ENCODE measurements at regions not wholly inside any gene's neighbourhood (a gene's known extent, or its start where the extent isn't known, plus 50 kb on each side); places are given as distances from the start of the nearest gene placed in this dataset.
"Not testable (repeated sequence)": the region's sequence is repeated elsewhere in the genome, so short reads cannot be mapped to it uniquely, and the experiment has no call there.

DNA sequence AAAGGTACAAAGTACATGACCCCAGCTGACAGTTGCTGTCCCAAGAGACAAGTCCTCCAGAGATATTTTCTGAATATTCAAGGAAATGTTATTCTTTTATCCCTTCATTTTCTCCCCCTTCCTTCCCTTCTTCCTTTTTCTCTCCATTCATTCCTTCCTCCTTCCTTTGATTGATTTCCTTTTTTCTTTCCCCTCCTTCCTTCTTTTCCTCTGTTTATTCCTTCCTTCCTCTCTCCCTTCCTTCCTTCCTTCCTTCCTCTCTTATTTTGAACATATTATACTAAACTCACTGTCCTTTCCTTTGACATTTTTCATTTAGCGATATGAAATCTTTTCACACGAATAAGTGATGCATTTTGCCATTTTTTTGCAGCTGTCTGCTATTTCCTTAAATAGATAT lies 73.2 kb upstream of the HDDC2 start:
- Mint-ChIP-seq H3K4me3 (no peak overlapping the region), H3K9me3 (no peaks in the 10 kb centered on the region), H3K4me1 (peaks cover 26% of the 10 kb centered on the region), H3K36me3 (ENCODE audit: low read depth) (no peaks in the 10 kb centered on the region), H3K27ac (no peak overlapping the region), H3K27me3 (ENCODE audit: low read depth, poor library complexity) (peaks cover 2% of the 10 kb centered on the region)
- DNase-seq = no peak
- no peak for TF ChIP-seq CTCF (IDR thresholded peaks at IDR 0.05)

- peaks cover 2% of the 10 kb centered on the region for H3K27me3 Mint-ChIP-seq (ENCODE audit: low read depth, poor library complexity)
- H3K27ac Mint-ChIP-seq = no peak overlapping the region
- no peak for DNase-seq
- no peak overlapping the region for H3K4me3 Mint-ChIP-seq
- H3K9me3 Mint-ChIP-seq = no peaks in the 10 kb centered on the region
- H3K4me1 Mint-ChIP-seq = peaks cover 30% of the 10 kb centered on the region
- TF ChIP-seq CTCF (IDR thresholded peaks at IDR 0.05) = no peak
- H3K36me3 Mint-ChIP-seq (ENCODE audit: low read depth) = no peaks in the 10 kb centered on the region
These were observed 74.1 kb upstream of the HDDC2 start for GRCh38 chr6:125375821-125376220.

- H3K4me3 Mint-ChIP-seq = no peak overlapping the region
- H3K27ac Mint-ChIP-seq = peak overlapping the region; percentile 75
- DNase-seq = no peak
These were observed 75.9 kb upstream of the HDDC2 start for GRCh38 chr6:125377621-125378020.

DNA sequence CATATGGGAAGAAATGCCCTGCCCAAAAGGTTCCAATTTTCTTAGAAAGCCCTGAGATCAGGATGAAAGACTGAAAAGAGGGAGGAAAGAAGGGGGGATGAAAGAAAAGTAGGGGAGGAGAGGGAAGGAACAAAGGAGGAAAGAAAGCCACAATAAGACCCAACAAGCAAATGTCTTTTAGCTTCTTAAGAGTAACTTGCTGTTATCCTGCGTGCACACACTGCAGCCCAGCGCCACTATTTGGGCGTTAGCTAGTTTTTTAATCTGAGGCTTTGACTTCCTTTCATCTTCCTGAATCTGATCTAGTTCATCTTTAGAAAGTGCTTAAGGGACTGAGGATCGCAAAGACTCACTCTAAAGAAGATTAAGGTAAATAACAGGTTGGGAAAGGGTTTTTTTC lies 77.4 kb upstream of the HDDC2 start:
- Mint-ChIP-seq H3K36me3 (ENCODE audit: low read depth) (no peaks in the 10 kb centered on the region), H3K27me3 (ENCODE audit: low read depth, poor library complexity) (peaks cover 2% of the 10 kb centered on the region), H3K4me1 (peaks cover 32% of the 10 kb centered on the region), H3K9me3 (no peaks in the 10 kb centered on the region), H3K4me3 (no peak overlapping the region), H3K27ac (no peak overlapping the region)
- no peak for DNase-seq
- no peak for TF ChIP-seq CTCF (IDR thresholded peaks at IDR 0.05)

More at GRCh38 chr6:125377621-125378020, 75.9 kb upstream of the HDDC2 start:
- H3K4me1 Mint-ChIP-seq = peaks cover 32% of the 10 kb centered on the region
- H3K27me3 Mint-ChIP-seq (ENCODE audit: low read depth, poor library complexity) = peaks cover 2% of the 10 kb centered on the region
- H3K9me3 Mint-ChIP-seq = no peaks in the 10 kb centered on the region
- no peaks in the 10 kb centered on the region for H3K36me3 Mint-ChIP-seq (ENCODE audit: low read depth)
- no peak for TF ChIP-seq CTCF (IDR thresholded peaks at IDR 0.05)

- Mint-ChIP-seq H3K4me3 (no peak overlapping the region), H3K27ac (no peak overlapping the region), H3K27me3 (ENCODE audit: low read depth, poor library complexity) (peaks cover 2% of the 10 kb centered on the region), H3K4me1 (peaks cover 32% of the 10 kb centered on the region), H3K36me3 (ENCODE audit: low read depth) (no peaks in the 10 kb centered on the region), H3K9me3 (no peaks in the 10 kb centered on the region)
- no peak for DNase-seq
- TF ChIP-seq CTCF (IDR thresholded peaks at IDR 0.05) = no peak
These were observed 78.7 kb upstream of the HDDC2 start for GRCh38 chr6:125380474-125380873.

- not testable (repeated sequence) for H3K4me1 Mint-ChIP-seq; H3K4me3 Mint-ChIP-seq; H3K36me3 Mint-ChIP-seq (ENCODE audit: low read depth); DNase-seq; H3K27ac Mint-ChIP-seq; H3K27me3 Mint-ChIP-seq (ENCODE audit: low read depth, poor library complexity)
- peaks cover 24% of the 10 kb centered on the region for H3K9me3 Mint-ChIP-seq
These were observed 84.6 kb upstream of the HDDC2 start for GRCh38 chr6:125386337-125386736.

Measured in nephron progenitor cell (in vitro differentiated cells).